Neural progenitor cell (in vitro differentiated cells): ENCODE measurements at regions not wholly inside any gene's neighbourhood (a gene's known extent, or its start where the extent isn't known, plus 50 kb on each side); places are given as distances from the start of the nearest gene placed in this dataset.

ENCODE experiments used
- DNase-seq: peaks from one replicate; pipeline ENCODE4 v3.0.0-alpha.2; 2016; ENCODE audit warnings: low spot score
- H2AFZ ChIP-seq: fragments of 200-600 bp; sonication (generic); replicated peaks from 2 replicates; pipeline ENCODE4 v1.6.1; 2016; ENCODE audit warnings: antibody characterized with exemption
- H3F3A ChIP-seq: fragments of 200-600 bp; sonication (generic); 2 replicates; pipeline ENCODE4 v1.6.1; 2016; ENCODE audit warnings: antibody characterized with exemption, low read depth
- H3K27ac ChIP-seq: fragments of 200-600 bp; sonication (generic); 2 replicates; pipeline ENCODE4 v1.5.1; 2016; ENCODE audit warnings: mild to moderate bottlenecking
- H3K27me3 ChIP-seq: fragments of 200-600 bp; sonication (generic); 2 replicates; pipeline ENCODE4 v1.6.1; 2016; ENCODE audit warnings: mild to moderate bottlenecking, moderate library complexity
- H3K36me3 ChIP-seq: fragments of 200-600 bp; sonication (generic); 2 replicates; pipeline ENCODE4 v1.5.1; 2016
- H3K4me1 ChIP-seq: fragments of 200-600 bp; sonication (generic); 2 replicates; pipeline ENCODE4 v1.6.1; 2016; ENCODE audit warnings: mixed run types
- H3K4me2 ChIP-seq: fragments of 200-600 bp; sonication (generic); 2 replicates; pipeline ENCODE4 v1.6.1; 2016
- H3K4me3 ChIP-seq: fragments of 200-600 bp; sonication (generic); 2 replicates; pipeline ENCODE4 v1.5.1; 2016
- H3K79me2 ChIP-seq: fragments of 200-600 bp; sonication (generic); 2 replicates; pipeline ENCODE4 v1.6.1; 2016; ENCODE audit warnings: low read depth
- H3K9ac ChIP-seq: fragments of 200-600 bp; sonication (generic); 2 replicates; pipeline ENCODE4 v1.6.1; 2016
- H3K9me3 ChIP-seq: fragments of 200-600 bp; sonication (generic); 2 replicates; pipeline ENCODE4 v1.5.1; 2016; ENCODE audit warnings: low read depth
- H4K20me1 ChIP-seq: fragments of 200-600 bp; sonication (generic); 2 replicates; pipeline ENCODE4 v1.6.1; 2016; ENCODE audit warnings: low read depth
- H3K27ac Mint-ChIP-seq: 3 replicates; pipeline ENCODE4 v1.8.0; 2021; ENCODE audit warnings: mixed read lengths
- H3K27me3 Mint-ChIP-seq: 2 replicates; pipeline ENCODE4 v1.8.0; 2022; ENCODE audit warnings: low read depth, mild to moderate bottlenecking, inconsistent platforms, moderate library complexity, mixed read lengths; ENCODE audit not compliant: insufficient read depth
- H3K36me3 Mint-ChIP-seq: 3 replicates; pipeline ENCODE4 v1.8.0; 2021; ENCODE audit warnings: mixed read lengths
- H3K4me1 Mint-ChIP-seq: 3 replicates; pipeline ENCODE4 v1.8.0; 2021; ENCODE audit warnings: mixed read lengths
- H3K4me3 Mint-ChIP-seq: 3 replicates; pipeline ENCODE4 v1.8.0; 2021; ENCODE audit warnings: mild to moderate bottlenecking, moderate library complexity, mixed read lengths
- H3K9me3 Mint-ChIP-seq: 3 replicates; pipeline ENCODE4 v1.8.0; 2020; ENCODE audit warnings: mixed read lengths
- EZH2 ChIP-seq: fragments of 200-600 bp; sonication (generic); IDR thresholded peaks from 2 replicates; pipeline ENCODE4 v1.6.1; 2017; ENCODE audit warnings: antibody characterized with exemption, mild to moderate bottlenecking, moderate library complexity
- EZH2phosphoT487 ChIP-seq: fragments of 200-600 bp; sonication (generic); IDR thresholded peaks from 2 replicates; pipeline ENCODE4 v1.6.1; 2017; ENCODE audit warnings: antibody characterized with exemption
- TF ChIP-seq, protein P1 (sequence below): fragments of 200-600 bp; sonication (generic); IDR thresholded peaks from 2 replicates; pipeline ENCODE4 v1.5.1; 2017; ENCODE audit warnings: antibody characterized with exemption, mild to moderate bottlenecking

DNA sequence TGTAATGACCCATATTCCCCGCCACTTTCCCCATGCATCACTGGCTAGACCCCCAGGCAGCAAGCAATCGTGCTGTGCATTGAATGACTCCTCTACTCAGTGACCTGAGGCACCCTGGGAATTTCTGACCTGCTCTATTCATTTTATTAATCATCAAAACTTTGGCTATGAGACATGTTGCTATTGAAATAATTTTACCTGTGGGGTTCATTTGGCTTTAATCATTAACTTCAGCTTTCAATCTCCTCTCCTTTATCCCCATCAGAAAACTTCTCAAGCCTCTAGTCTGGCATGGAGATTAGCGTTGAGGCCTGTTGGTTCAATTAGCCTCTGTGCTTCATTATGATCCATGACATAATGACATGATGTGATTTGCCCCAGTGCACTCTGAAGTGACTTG is 429.0 kb downstream of the ZNF608 start:
- Mint-ChIP-seq H3K4me1 (peaks cover 13% of the 10 kb centered on the region), H3K36me3 (no peaks in the 10 kb centered on the region), H3K4me3 (no peak overlapping the region), H3K27me3 (peaks cover 2% of the 10 kb centered on the region), H3K27ac (no peak overlapping the region), H3K9me3 (peaks cover 7% of the 10 kb centered on the region)
- no peaks in the 10 kb centered on the region for H3F3A ChIP-seq
- no peaks in the 10 kb centered on the region for H3K36me3 ChIP-seq
- no peak overlapping the region for H3K4me3 ChIP-seq
- no peak overlapping the region for H3K9ac ChIP-seq
- H3K9me3 ChIP-seq: no peaks in the 10 kb centered on the region
- no peaks in the 10 kb centered on the region for H3K79me2 ChIP-seq
- H3K4me1 ChIP-seq: no peaks in the 10 kb centered on the region
- H2AFZ ChIP-seq: no peak overlapping the region
- no peak for DNase-seq
- H3K27ac ChIP-seq: no peak overlapping the region
- H3K27me3 ChIP-seq: no peaks in the 10 kb centered on the region
- TF ChIP-seq, protein P1, sequence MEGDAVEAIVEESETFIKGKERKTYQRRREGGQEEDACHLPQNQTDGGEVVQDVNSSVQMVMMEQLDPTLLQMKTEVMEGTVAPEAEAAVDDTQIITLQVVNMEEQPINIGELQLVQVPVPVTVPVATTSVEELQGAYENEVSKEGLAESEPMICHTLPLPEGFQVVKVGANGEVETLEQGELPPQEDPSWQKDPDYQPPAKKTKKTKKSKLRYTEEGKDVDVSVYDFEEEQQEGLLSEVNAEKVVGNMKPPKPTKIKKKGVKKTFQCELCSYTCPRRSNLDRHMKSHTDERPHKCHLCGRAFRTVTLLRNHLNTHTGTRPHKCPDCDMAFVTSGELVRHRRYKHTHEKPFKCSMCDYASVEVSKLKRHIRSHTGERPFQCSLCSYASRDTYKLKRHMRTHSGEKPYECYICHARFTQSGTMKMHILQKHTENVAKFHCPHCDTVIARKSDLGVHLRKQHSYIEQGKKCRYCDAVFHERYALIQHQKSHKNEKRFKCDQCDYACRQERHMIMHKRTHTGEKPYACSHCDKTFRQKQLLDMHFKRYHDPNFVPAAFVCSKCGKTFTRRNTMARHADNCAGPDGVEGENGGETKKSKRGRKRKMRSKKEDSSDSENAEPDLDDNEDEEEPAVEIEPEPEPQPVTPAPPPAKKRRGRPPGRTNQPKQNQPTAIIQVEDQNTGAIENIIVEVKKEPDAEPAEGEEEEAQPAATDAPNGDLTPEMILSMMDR: no peak
- TF ChIP-seq EZH2phosphoT487 (no peak), EZH2 (no peak)
- no peaks in the 10 kb centered on the region for H4K20me1 ChIP-seq
- H3K4me2 ChIP-seq: no peak overlapping the region

DNA sequence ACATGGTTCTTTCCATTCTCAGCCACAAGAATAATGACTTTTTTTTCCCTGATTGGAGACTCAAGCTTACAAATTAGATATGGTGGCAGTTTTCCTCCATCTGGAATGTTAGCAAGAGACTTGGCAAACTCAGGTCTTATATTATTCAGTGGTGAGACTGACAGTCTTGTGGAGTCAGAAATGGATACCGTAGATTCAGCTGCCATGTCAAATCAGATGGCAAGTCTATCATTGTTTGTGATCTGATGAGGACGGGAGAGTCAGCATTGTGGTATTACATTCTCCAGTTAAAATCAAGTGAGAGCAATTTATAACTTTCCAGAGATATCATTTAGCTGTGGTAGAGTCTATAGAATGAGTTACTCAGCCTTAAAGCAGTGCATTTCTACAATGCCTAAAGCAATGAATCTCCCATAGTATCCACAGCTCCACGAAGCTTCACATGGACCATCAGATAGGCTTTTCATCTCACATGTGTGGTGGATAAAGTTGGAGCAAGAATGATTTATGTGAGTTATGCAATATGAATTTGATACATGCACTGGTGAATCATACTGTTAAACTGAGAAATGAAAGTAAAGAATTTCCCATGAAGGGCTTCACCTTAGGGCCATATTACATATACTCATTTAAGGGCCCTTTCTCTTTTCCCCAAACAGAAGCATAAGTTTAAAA is 430.6 kb downstream of the ZNF608 start:
- no peak overlapping the region for H3K4me2 ChIP-seq
- no peaks in the 10 kb centered on the region for H3K27me3 ChIP-seq
- no peak for DNase-seq
- H3K9ac ChIP-seq: no peak overlapping the region
- no peak overlapping the region for H3K4me3 ChIP-seq
- no peak overlapping the region for H3K27ac Mint-ChIP-seq
- peaks cover 2% of the 10 kb centered on the region for H3K27me3 Mint-ChIP-seq
- H3K4me1 ChIP-seq: peaks cover 2% of the 10 kb centered on the region
- H3K9me3 ChIP-seq: no peaks in the 10 kb centered on the region
- H4K20me1 ChIP-seq: no peaks in the 10 kb centered on the region
- peaks cover 3% of the 10 kb centered on the region for H3F3A ChIP-seq
- no peak overlapping the region for H2AFZ ChIP-seq
- H3K27ac ChIP-seq: no peak overlapping the region
- peaks cover 7% of the 10 kb centered on the region for H3K9me3 Mint-ChIP-seq
- no peaks in the 10 kb centered on the region for H3K79me2 ChIP-seq
- peaks cover 8% of the 10 kb centered on the region for H3K4me1 Mint-ChIP-seq
- H3K36me3 Mint-ChIP-seq: no peaks in the 10 kb centered on the region
- no peaks in the 10 kb centered on the region for H3K36me3 ChIP-seq
- TF ChIP-seq EZH2 (no peak), EZH2phosphoT487 (no peak)
- TF ChIP-seq, protein P1: no peak
- H3K4me3 Mint-ChIP-seq: no peak overlapping the region

DNA sequence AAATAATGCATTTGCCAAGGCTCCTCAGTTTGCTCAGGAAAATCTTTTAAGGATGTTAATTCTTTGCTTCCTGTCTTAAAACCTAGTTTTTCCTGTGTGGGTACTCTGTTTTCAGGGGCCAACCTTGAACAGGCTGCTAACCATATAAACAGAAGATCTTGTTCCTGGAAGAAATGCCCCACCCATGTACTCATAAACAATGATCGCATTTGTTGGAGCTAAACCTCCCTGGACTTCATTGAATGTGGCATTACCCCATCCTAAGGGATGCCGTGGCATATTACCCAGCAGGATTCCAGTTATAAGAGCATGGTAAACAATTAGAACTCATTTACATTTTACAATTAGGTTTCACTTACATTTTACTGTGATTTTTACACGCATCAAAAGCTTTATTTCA is 436.0 kb downstream of the ZNF608 start:
- peak; percentile 35 for DNase-seq
- Mint-ChIP-seq H3K27me3 (peaks cover 5% of the 10 kb centered on the region), H3K36me3 (no peaks in the 10 kb centered on the region), H3K4me1 (peaks cover 5% of the 10 kb centered on the region), H3K27ac (no peak overlapping the region), H3K4me3 (no peak overlapping the region), H3K9me3 (peaks cover 5% of the 10 kb centered on the region)
- Histone ChIP-seq H3F3A (peaks cover 13% of the 10 kb centered on the region), H3K9ac (no peak overlapping the region), H4K20me1 (no peaks in the 10 kb centered on the region), H3K79me2 (no peaks in the 10 kb centered on the region), H2AFZ (no peak overlapping the region), H3K4me1 (peaks cover 28% of the 10 kb centered on the region), H3K4me2 (peak overlapping the region; percentile 66), H3K36me3 (no peaks in the 10 kb centered on the region), H3K4me3 (no peak overlapping the region), H3K27me3 (no peaks in the 10 kb centered on the region), H3K27ac (no peak overlapping the region), H3K9me3 (no peaks in the 10 kb centered on the region)
- TF ChIP-seq, protein P1: no peak
- no peak for TF ChIP-seq EZH2phosphoT487
- no peak for TF ChIP-seq EZH2
